Effector memory CD4-positive, alpha-beta T cell (primary cell): ENCODE measurements at regions not wholly inside any gene's neighbourhood (a gene's known extent, or its start where the extent isn't known, plus 50 kb on each side); places are given as distances from the start of the nearest gene placed in this dataset.
"Not testable (repeated sequence)": the region's sequence is repeated elsewhere in the genome, so short reads cannot be mapped to it uniquely, and the experiment has no call there.

ENCODE experiments used
- DNase-seq, 3 donors: peaks; one replicate each; pipeline ENCODE4 v3.0.0-alpha.2; 2020
- H3K27ac ChIP-seq: 2 replicates; pipeline ENCODE4 v1.7.0; 2013; ENCODE audit warnings: mild to moderate bottlenecking, low read length, moderate library complexity; ENCODE audit not compliant: insufficient read depth, poor library complexity, severe bottlenecking
- H3K27me3 ChIP-seq: replicated peaks from 2 replicates; pipeline ENCODE4 v1.7.0; 2013; ENCODE audit warnings: mild to moderate bottlenecking, low read length; ENCODE audit not compliant: insufficient read depth, control insufficient read depth, poor library complexity, severe bottlenecking
- H3K36me3 ChIP-seq: 2 replicates; pipeline ENCODE4 v1.7.0; 2013; ENCODE audit warnings: mild to moderate bottlenecking, low read length, moderate library complexity; ENCODE audit not compliant: control insufficient read depth, insufficient read depth
- H3K4me1 ChIP-seq: 2 replicates; pipeline ENCODE4 v1.7.0; 2013; ENCODE audit warnings: low read length, mild to moderate bottlenecking; ENCODE audit not compliant: control insufficient read depth, insufficient read depth, poor library complexity, severe bottlenecking
- H3K4me3 ChIP-seq: 2 replicates; pipeline ENCODE4 v1.7.0; 2013; ENCODE audit warnings: low read length, low read depth, mild to moderate bottlenecking; ENCODE audit not compliant: insufficient read depth, poor library complexity, severe bottlenecking
- H3K9me3 ChIP-seq: 2 replicates; pipeline ENCODE4 v1.7.0; 2013; ENCODE audit warnings: mild to moderate bottlenecking, low read length, moderate library complexity; ENCODE audit not compliant: control insufficient read depth

DNA sequence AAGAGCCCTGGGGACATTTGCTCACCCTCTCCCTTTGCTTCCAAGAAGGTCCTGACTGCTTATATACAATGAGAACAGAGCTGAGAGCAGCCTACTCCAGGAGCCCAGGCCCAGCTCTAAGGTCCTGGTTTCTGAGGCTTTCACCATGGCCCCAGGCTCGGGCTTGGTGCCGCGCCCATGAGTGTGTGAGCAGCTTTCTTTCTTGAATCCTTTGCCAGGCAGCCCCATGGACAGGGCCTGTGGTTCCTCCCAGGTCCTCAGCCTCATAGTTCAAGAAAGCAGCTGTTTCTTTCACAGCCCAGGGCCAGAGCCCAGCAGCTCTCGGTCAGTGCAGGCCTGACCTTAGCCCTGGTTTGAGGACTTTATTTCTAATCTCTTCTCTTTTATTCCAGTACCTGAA lies 1197.2 kb downstream of the RPIA start:
- not testable (repeated sequence) for DNase-seq, H3K27me3 ChIP-seq, H3K36me3 ChIP-seq, H3K9me3 ChIP-seq, H3K4me1 ChIP-seq, H3K4me3 ChIP-seq, H3K27ac ChIP-seq

DNA sequence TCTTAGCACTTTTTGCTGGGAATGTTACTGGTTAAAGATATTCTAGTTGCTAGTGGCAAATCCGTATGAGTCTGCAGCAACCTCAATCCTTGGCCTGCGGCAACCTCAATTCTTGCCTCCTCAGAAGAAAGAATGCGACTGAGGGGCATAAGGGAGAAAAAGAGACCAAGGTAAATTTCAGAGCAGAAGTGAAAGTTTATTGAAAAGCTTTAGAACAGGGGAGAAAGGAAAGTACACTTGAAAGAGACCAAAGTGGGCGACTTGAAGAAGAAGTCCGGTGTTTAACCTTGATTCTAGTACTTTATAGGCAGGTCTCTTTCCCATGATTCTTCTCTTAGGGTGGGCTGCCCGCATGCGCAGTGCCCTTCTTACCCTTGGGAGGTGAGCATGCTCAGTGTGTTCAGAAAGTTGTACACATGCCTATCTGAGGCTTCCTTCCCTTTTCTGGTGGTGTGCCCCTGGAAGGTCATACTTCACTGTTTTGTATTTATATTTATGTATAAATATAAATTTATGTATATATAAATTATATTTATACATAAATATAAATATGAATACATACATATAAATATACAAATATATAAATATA lies 1198.8 kb downstream of the RPIA start:
- H3K27me3 ChIP-seq, H3K27ac ChIP-seq, DNase-seq, H3K36me3 ChIP-seq, H3K4me1 ChIP-seq, H3K4me3 ChIP-seq, H3K9me3 ChIP-seq: not testable (repeated sequence)

DNA sequence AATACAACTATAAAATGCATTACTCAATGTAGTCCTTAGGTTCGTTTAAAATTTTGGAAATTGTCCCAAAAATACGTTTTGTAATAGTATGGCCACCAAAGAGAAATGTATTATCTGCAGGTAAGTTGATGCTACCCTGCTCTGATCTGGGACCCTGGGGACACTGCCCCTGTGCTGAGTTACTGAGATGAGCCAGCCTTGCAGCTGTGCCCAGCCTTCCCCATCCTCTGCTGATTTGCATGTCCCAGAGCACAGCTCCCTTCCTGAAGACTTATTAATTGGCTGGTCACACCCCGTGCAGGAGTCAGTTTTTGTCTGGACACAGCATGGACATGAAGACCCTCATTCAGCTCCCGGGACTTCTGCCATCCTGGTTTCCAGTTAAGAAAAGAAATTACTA lies 1203.5 kb downstream of the RPIA start:
- H3K4me3 ChIP-seq, H3K4me1 ChIP-seq, H3K27ac ChIP-seq, H3K9me3 ChIP-seq, H3K27me3 ChIP-seq, DNase-seq, H3K36me3 ChIP-seq: not testable (repeated sequence)

DNA sequence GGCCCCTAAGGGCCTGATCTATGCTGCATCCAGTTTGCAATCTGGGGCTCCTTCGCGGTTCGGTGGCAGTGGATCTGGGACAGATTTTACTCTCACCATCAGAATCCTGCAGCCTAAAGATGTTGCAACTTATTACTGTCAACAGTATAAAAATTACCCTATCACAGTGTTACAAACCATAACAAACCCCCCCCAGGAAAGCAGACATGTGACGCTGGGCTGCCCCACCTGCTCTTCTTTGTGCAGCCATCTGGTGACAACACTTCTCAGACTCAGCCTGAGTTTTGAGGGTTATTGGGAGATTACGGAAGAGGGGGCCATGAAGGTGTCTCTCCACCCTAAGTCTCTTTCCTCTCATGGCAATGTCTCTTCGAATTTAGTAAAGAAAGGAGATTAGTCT lies 1204.2 kb downstream of the RPIA start:
- H3K9me3 ChIP-seq, H3K36me3 ChIP-seq, H3K4me1 ChIP-seq, H3K27ac ChIP-seq, H3K4me3 ChIP-seq, H3K27me3 ChIP-seq, DNase-seq: not testable (repeated sequence)

DNA sequence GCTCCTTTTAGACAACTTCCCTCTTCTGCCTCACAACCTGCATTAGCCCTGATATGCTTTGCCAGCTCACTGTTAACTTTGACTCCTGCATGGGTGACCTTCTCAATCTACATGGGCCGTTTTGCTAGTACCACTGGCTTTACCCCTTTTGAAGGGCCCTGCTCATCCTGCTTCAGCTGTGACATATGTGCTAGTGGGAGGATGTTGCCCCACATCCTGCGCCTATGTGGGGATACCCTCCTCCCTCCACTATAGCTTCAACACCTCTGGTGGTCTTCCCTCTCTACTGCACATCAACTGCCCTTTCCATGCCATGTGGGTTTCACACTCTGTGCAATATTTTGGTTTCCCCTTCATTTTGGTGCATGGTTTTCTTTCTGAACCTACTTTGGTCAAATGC lies 1235.5 kb downstream of the RPIA start:
- not testable (repeated sequence) for H3K36me3 ChIP-seq, H3K9me3 ChIP-seq, H3K27ac ChIP-seq, DNase-seq, H3K27me3 ChIP-seq, H3K4me3 ChIP-seq, H3K4me1 ChIP-seq

DNA sequence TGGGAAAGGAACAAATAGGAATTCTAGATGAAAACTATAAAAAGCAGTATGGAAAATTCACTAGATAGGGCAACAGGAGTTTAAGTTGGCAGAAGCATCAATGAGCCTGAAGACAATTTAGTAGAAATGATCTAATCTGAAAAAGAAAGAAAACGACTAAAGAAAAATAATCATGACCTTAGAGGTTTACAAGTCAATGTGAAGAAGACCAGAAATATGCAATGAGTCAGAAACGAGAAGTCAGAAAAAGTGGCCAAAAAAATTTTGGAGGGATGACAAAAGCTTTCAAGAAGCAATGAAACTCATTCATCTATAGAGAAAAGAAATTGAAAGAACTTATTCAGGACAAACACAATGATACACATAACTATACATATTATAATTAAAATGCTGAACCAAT lies 1244.0 kb downstream of the RPIA start:
- H3K36me3 ChIP-seq, H3K4me1 ChIP-seq, H3K27me3 ChIP-seq, H3K27ac ChIP-seq, DNase-seq, H3K9me3 ChIP-seq, H3K4me3 ChIP-seq: not testable (repeated sequence)

DNA sequence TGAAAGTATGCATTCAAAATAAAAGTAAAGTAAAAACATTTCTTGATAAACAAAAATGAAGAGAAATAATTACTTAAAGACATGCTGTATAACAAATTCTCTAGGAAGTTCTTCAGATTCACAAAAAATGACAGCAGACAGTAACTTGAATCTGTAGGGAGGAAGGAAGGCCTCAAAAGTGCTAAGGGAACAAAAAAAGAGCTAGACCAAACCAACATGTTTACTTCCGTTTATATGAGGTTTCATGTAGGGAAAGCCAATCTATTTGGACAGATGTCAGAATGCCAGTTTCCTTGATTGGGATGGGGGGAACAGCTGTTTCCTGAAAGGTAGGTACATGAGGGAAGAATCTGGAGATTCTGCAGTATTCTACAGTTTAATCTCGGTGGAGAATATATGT lies 1244.5 kb downstream of the RPIA start:
- H3K27me3 ChIP-seq, H3K36me3 ChIP-seq, H3K4me3 ChIP-seq, H3K4me1 ChIP-seq, H3K9me3 ChIP-seq, H3K27ac ChIP-seq, DNase-seq: not testable (repeated sequence)

DNA sequence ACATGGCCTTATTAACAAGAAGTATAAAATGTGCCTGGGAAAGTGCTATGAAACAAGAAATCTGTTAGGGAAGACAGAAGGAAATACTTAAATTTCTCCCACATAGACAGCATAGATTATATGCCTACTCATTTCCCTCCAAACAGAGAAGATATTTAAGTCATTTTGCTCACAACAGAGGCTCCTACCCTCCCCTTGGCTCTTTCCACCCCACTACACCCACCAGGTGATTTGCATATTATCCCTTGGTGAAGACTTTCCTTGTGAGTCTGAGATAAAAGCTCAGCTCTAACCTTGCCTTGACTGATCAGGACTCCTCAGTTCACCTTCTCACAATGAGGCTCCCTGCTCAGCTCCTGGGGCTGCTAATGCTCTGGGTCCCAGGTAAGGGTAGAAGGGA lies 1245.1 kb downstream of the RPIA start:
- H3K4me1 ChIP-seq, H3K4me3 ChIP-seq, H3K27ac ChIP-seq, H3K9me3 ChIP-seq, DNase-seq, H3K27me3 ChIP-seq, H3K36me3 ChIP-seq: not testable (repeated sequence)

DNA sequence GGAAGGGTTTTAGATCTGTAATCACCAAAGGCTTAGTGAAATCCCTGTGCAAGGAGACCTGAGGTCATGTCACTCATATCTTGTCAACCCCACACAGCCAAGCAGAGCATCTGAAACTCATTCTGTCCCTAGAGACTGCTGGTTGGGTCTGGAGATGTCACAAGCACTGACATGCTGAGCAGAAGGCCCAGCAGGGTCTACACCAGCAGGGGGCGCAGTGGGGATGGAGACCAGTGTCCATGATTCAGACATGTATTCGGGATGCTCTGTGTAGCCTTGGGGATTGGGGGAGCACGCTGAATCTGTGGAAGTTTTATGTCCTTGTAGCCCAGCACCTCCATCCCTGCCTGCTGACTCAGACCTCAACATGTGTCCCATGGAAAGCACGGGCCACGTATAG lies 1247.3 kb downstream of the RPIA start:
- DNase-seq, H3K27ac ChIP-seq, H3K27me3 ChIP-seq, H3K4me3 ChIP-seq, H3K36me3 ChIP-seq, H3K9me3 ChIP-seq, H3K4me1 ChIP-seq: not testable (repeated sequence)

DNA sequence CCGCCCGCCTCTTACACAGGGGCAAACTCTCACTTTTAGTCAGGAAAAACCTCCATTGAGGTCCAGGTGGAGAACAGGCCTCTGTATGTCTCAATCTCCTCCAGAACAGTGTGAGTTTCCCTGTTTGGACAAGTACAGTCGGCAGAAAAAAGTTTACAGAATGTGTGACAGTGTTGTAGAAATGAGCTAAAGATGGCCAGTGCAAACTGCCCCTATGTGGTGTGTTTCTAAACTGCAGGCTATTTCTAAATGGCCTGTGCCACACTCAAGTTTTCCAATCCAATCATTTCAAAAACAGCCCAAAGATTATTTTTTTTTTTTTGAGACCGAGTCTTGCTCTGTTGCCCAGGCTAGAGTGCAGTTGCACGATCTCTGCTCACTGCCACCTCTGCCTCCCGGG lies 1252.8 kb downstream of the RPIA start:
- DNase-seq, H3K4me3 ChIP-seq, H3K27ac ChIP-seq, H3K4me1 ChIP-seq, H3K9me3 ChIP-seq, H3K27me3 ChIP-seq, H3K36me3 ChIP-seq: not testable (repeated sequence)
